Stimulated activated CD4-positive, alpha-beta T cell treated with anti-CD3 and anti-CD28 coated beads, Interleukin-2, amount 100 ng/mL, for 48 hours (primary cell): ENCODE measurements at regions not wholly inside any gene's neighbourhood (a gene's known extent, or its start where the extent isn't known, plus 50 kb on each side); places are given as distances from the start of the nearest gene placed in this dataset.

Experiments
- DNase-seq, 2 donors: peaks; one replicate each; pipeline ENCODE4 v3.0.0-alpha.2; 2020

DNA sequence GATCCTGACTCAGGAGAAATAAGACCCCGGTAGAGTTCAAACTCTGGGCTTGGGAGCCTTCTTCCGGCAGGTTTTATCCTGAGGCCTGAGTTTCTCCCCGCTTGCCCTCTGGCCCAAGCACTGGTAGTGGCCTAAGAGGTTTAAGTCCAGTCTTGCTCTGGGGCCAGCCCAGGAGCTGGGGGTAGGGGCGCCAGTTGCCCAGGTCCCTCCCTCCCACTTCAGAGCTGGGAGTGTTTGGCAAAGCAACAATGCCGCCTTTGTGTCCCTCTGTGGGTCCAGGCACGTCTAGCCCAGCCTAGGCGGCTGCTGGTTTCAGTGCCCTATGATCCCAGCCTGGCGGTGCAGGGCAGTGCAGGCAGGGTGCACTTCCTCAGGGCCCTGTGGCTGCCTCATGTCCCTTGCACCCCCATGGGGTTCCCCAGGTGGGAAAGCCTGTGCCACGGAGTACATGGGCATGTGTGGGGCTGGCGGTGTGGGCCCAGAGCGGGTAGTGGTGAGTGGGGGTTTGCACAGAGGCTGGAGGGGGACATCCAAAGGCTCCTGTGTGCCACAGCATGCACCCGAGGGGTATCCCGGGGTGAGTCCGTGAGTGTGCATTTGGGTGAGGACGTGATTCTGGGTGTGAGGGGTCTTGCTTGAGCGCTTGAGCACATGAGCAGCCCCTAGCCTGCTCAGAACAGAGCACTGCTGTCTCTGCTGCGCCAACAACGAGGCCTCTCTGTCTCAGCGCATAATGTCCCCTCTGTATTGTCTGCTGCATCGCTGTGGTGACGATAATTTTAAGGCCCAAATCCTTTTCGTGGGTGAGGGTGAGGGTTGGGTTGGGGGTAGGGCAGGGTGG is 61.7 kb upstream of the PSD2 start:
- no peak for DNase-seq

DNA sequence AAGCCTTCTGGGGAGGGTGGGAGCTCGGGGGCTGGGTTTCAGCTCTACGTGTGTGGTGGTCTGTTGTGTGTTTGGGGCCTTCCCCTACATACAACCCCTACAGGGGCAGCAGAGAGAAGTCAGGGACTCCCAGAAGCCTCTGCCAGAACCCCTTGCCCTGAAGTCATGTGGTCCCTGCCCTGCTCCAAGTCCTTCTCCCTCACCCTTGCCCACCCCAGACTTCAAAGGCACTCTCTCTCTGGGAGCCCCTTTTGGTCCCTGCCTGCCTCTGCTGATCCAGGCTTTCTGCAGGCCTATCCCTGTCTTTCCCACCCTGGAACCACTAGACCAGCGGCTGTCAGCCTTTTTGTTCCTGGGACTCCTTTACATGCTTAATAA is 61.1 kb upstream of the PSD2 start:
- no peak for DNase-seq

DNA sequence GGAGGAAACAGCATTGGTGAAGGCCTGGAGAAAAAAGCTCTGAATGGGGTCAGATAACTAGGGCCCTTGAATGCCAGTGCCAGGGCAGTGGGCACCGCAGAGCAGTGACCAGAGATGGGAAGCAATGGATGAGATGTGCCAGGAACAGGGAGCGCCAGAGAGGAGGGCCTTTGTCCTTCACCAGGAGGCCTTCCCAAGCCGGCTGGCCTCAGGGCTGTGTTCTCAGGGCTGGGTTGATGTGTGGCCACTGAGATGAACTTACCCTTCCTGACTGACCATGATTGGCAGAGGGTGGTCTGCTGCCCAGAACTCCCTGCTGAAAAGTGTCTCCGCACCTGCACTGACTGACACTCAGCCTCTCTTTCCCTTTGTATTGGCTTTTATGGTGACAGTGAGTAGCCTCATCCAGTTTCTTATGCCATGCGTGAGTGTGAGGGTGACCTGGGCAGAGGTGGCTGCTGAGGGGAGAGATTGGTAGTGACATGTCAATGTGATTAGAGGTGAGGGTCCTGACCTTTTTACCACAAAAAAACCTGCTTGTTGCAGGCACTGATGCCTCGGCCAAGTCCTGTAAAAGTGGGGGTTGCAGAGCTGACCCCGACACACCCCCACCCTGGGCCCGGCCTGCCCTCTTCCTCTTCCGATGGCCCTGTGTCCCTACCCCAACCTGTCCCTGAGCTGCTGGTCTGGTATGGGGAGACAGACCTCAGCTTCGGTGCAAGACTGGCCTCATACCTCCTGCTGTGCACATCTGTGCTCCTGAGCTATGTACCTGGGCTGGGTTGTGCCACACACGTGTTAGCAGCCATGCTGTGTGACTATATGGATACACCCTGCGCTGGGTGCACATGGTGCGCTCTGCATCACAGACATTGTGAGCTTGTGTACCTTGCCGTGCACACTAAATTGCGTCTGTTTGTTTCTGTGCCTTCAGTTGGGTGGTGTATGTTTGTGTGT is 57.1 kb upstream of the PSD2 start:
- no peak for DNase-seq

DNA sequence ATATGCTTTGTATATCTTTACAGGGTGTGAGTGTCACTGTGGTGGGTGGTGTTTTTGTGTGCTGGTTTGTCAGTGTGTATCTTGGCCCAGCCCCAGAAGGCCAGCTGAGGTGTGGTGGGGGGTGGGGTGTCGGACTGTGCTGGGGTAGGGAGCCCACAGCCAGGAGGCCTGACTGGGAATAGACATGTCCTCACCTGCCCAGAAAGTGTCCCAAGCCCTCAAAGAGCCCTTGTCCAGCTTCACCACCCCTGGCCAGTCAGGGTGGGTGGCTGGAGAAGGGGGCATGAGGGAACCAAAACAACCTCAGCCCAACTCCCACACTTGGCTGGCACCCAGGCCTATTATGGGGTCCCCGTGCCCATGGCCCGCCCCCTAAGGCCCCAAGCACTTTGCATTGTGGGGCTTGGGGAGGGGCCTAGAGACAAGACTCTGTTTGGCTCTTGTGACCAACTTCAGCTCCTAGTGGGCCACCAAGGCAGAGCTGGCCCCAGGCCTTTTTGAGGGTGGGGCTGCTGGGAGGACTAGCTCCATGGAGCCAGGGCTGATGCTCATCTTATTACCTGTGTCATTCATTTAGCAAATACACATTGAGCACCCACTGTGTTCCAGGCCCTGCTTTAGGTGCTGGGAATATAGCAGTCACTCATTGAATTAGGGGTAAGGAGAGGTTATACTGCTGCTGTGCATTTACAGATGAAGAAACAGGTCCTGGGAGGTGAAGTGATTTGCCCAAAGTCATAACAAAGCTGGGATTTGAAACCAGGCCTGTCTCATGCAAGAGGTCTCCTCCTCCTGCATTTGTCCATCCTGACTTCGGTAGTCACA is 56.2 kb upstream of the PSD2 start:
- DNase-seq: no peak

DNA sequence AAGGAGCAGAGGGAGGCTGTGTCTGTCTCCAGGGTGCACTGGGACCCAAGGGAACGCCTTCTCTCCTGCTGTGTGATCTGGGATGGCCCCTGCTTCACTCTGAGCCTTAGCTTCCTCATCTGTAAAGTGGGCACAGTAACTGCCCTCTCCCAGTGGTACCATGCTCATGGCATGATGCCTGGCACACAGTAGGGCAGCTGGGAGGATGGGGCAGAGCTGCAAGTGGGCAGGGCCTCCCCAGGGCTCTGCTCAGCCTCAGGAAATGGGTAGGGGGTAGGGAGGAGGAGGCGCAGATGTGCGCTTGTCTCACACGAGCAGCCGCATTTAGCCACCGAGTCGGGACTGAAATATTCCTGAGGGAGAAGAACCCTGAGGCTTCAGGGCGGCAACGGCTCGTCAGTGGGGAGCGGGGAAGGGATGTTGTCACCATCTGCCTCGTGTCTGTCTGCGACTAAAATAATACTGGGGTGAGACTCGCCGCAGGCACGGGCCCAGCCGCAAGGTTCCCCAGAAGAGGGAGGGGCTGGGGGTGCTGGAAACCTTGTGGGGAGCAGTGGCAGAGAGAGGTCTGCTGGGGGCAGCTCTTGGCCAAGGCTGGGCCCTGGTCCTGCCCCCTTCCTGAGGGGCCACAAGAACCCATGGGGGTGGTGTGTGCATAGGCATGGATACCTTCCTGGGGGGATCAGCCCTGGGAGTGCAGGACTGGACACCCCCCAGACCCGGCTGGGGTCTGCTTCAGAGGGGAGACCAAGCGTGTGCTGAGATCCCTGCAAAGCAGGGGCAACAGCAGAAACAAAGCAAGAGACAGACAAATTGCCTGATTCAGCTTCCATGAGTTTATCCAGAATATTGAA is 55.2 kb upstream of the PSD2 start:
- DNase-seq: no peak

DNA sequence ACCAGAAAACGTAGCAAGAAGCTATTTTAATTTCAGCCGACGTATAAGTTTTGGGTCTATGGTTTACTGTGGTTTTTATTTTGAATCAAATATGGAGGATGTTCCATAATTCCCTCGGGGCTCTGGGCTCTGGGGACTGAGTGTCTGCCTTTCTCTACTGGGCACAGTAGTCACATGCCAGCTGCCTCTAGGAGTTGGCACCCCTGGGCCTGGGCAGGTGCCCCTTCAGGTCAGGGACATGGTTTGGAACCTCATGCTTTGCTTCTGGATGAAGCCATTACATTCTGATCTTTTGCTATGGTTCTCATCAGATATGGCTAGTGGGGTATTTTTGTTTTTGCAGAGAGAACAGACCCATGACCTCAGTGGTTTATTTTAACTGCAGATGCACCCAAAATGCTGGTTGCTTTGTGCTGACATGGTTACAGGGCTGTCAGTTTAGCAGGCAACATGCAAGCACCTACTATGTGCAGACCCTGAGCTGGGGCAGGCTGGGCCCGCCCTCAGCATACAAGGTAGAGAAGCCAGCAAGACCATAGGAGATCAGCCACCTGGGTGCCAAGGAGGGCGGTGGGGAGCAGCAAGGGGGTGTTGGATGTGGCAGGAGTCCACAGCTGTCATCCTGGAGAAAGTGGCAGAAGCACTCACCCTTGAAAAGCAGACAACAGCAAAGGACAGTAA is 54.5 kb upstream of the PSD2 start:
- DNase-seq: no peak

DNA sequence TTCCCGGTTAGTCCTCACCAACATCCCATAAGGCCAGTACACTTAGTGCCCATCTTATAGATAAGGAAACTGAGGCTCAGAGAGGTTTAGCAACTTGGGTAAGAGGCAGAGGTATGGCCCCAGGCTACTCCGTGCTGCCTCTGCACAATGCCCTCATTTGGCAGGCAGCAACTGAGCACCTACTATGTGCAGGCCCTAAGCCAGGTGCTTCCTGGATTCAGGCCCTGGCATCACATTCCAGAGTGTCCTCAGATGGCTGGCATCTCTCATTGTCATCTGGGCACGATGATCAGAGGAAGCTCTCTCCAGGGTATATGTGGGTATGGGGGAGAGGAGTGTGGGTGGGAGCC is 53.8 kb upstream of the PSD2 start:
- no peak for DNase-seq

DNA sequence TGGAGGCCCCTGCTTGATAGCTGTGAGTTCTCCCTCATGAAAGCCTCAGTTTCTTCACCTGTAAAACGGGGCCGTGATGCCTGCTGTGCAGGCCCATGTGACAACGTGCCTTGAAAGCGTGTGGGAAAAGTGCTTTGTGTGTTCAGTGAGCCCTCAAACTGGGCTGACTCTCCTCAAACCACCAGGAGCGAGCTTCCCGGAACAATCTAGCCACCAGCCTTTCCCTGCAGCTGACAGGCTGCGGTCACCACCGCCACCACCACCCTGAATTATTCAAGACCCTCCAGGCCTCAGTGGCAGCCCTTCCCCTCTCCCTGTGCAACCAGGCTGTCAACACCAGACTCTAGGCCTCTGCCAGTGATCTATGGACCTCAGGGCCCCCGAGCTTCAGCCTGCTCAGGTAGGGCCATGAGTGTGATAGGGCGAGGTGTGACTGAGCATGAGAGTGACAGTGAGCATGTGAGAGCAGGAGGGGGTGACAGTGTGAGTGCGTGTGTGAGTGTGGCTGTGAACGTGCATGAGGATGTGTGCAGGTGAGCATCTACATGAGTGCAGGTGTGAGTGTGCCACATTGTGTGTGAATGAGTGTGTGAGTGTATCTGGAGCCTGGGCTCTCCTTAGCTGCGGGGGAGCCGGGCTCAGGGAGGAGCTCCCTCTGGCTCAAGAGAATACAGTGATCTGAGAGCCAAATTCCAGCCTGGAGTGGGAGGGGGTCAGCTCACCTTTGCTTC is 53.3 kb upstream of the PSD2 start:
- no peak for DNase-seq

DNA sequence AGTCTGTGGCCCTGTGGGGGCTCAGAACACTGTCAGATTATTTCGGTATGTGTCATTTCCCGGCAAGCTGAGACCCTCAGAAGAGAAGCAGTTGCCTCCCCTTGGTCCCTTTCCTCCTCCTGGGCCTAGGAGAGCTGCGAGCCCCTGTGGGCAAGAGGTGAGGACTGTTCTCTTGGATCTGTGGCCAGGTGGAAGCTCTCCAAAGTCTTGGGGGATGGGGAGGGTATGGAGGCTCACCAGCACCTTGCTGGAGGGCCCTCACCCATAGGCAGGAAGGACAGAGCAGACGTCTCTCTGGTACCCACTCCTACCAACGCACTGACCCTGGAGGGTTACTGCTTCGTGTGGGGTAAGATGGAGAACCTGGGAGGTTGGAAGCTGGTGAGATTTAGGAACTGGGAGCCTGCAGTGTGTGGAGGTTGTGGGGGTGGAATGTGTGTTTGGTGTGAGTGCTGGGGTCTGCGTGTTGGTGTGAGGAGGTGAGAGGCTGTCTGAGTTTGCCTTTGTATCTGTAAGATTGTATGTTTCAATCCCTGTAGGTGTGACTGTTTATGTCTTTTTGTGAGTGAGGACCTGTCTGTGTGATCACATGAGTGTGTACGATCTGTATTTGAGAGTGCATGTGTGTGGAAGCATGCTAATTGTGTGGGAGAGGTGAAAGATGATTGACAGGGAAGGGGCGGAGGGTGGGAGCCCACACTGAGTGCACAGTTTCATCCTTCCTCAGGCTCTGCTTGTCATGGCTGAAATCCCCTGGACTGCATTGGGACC is 52.4 kb upstream of the PSD2 start:
- no peak for DNase-seq

DNA sequence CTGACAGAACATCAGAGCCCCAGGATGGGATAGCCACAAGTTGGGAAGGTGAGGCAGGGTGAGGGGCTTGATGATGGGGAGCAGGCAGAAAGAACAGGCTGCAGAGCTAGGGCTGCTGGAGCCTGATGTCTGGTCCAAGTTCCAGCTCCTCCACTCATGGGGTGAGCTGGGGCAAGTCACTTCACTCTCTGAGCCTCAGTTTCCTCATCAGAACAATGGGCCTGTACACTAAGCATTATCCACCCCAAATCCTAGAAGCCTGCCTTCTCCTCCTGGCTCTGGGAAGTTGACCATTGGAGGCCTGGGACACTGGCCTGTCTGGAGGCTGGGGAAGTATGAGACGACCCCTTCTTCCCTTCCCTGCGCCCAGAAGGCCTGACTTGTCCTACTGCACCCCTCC is 51.8 kb upstream of the PSD2 start:
- no peak for DNase-seq

DNA sequence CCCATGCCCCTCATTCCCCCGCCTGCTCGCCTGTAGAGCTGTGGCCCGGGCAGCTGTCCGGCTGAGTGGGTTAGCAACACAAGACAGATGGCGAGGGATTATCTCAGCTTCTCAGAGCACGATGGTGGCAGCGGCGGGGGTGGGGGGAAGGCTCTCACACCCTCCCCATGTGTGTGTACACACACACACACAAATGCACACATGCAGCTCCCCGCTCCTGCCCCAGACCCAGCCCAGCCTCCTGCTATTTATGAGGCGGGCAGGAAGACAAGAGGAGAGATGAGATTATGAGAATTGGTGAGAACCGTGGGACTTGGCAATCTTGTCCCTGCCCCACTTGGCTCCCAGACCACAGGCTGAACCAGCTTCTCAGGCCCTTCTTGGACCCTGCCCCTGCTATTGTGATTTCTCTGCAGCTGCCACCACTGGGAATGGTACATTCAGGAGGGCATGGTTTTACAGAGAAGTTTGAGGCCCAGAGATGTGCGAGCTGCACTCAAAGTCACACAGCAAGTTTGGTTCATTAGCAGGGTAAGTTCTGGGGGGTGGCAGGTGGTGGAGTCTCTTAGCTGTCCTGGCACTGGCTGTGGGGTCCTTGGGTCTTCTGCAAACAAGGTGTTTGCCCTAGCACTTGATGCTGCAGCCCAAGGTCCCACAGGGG is 51.0 kb upstream of the PSD2 start:
- DNase-seq: no peak

DNA sequence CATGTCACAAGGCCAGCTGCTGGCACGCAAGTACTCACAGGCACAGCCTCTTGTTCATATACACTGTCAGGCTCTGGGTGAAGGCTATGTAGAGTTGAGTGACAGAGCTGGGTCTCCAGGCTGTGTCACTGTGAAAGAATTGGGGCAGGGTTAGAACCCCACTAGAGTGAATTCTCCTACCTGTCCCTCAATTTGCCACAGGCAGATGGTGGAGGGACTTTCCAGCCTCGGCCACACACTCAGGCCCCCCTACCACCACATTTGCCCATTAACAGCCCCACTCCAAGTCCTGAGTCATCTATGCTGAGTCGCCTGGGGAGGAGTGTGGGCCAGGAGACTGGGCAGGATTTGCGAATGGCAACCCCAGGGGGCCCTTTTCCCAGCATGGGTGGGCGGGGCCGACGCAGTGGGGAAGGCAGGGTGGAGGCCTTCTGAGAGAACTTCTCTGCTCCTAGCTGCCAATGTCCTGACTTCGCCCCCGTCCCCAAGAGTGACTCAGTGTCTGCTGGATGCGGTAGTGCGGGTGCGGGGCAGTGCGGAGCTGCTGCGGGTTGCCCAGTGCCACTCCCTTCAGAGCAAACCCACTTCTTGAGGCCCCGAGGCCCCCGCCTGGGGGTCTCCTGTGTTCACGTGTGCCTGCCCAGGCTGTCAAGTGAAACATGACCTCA is 50.3 kb upstream of the PSD2 start:
- DNase-seq: peak in 1 of 2 donors; percentile 21

DNA sequence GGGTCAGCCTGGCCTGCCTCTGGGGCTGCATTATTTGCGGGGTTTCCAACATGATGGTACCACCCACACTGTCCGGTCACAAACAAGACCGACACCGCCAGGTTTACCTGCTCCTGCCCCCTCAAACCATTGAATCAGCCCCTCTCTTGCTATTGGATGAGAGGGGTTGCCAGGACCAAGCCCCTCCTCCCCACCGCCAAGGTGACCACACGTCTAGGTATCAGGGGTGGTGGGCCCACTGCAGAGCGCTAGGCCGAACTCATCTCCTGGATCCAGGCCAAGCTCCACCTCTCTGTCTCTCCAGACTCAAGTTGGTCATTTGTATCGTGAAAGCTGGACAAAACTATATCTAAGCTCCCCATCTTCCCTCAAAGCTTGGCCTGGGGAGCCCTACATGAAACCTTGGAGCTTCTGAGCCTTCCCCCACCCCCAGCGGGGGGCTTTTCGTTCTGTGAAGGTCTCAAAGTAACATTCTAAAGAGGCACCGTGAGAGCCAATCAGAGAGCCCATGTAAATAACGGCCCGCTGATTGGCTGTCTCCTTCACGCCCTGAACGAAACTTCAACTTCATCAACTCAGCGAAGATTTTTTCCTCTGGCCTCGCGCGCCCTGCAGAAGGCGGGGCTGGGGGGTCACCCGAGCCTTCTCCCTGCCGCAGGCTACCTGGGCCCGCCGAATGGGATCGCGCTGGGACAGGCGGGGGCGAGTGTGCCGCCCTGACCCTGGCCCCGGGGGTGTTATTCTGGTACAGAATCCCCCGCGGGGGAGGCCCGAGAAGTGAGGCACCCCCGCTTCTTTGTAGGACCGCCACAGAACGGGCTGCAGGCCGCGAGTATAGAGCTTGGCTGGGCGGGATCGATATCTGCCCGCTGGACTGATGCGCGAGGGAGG is 49.6 kb upstream of the PSD2 start:
- peak in 1 of 2 donors; percentile 33 for DNase-seq
